ENCODE measurements at regions not wholly inside any gene's neighbourhood (a gene's known extent, or its start where the extent isn't known, plus 50 kb on each side); places are given as distances from the start of the nearest gene placed in this dataset.

DNA sequence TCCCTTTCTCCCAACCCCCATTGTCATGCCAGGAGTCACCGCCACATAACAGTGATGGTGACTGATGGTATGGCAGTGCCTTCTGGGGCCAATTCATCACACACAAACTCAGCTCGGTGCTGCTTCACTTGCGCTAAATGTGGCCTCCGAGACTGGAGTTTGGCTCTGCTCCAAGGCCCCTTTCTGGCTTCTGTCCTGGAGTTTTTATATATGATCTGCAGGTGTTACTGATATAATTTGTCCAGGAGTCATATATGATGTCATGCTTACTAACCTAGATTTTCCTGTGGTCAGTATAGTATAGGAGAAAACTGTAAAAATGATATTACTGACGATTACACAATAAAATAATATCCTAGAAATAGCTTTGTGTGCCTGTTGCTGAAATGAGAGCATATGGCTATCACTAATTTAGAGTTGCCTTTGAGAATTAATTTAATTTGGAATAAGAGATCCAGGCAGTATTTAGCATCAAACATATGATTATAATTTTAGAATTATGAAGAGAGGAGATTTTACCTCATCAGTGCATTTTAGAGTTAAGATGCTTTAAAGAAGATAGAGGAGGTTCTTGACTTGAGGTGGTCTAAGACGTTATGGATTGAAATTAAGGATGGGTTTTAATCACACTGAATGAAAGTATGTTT lies 334.1 kb upstream of the CD180 start:
- H3K9me3 ChIP-seq (ENCODE audit: control insufficient read depth in 1 of 2, insufficient read depth in 1 of 2, low read depth in 1 of 2, low read length in 2 of 2) = no peaks in the 10 kb centered on the region; a peak in 1 of 4 replicates
- H3K27me3 ChIP-seq (ENCODE audit: insufficient read depth, low read length) = no peaks in the 10 kb centered on the region
- H3K9ac ChIP-seq (ENCODE audit: low read length) = no peak overlapping the region
- intact Hi-C loops (cut with micrococcal nuclease) = no loop called here
- CTCF ChIA-PET = no interaction called here
- no peaks in the 10 kb centered on the region for H4K20me1 ChIP-seq (ENCODE audit: insufficient read depth)
- no peak overlapping the region for H2AFZ ChIP-seq (ENCODE audit: low read depth, low read length, poor library complexity, severe bottlenecking)
- H3K4me1 ChIP-seq (ENCODE audit: control insufficient read depth in 1 of 2, insufficient read depth in 2 of 2, low read length in 2 of 2) = no peaks in the 10 kb centered on the region
- no peak overlapping the region for H3K4me3 ChIP-seq (replicated peaks in 1 of 2; ENCODE audit: low read depth in 1 of 2, low read length in 2 of 2)
- TF ChIP-seq CTCF (IDR thresholded peaks at IDR 0.05 in 2 of 3, conservative IDR thresholded peaks at IDR 0.05 in 1 of 3; ENCODE audit: borderline replicate concordance in 1 of 3, insufficient read depth in 1 of 3, low read depth in 2 of 3, low read length in 2 of 3) = no peak
- TF ChIP-seq YY1 (IDR thresholded peaks at IDR 0.05; ENCODE audit: extremely low read depth, insufficient replicate concordance, low read depth, low read length) = no peak
- TF ChIP-seq EZH2phosphoT487 (IDR thresholded peaks at IDR 0.05; ENCODE audit: borderline replicate concordance) = no peak
- TF ChIP-seq SP1 (IDR thresholded peaks at IDR 0.05; ENCODE audit: low read depth) = no peak
- TF ChIP-seq POLR2AphosphoS5 (IDR thresholded peaks at IDR 0.05; ENCODE audit: low read depth, low read length) = no peak
- no peak for TF ChIP-seq CBX3 (IDR thresholded peaks at IDR 0.05; ENCODE audit: low read depth)
- TF ChIP-seq, protein P1, sequence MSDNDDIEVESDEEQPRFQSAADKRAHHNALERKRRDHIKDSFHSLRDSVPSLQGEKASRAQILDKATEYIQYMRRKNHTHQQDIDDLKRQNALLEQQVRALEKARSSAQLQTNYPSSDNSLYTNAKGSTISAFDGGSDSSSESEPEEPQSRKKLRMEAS (IDR thresholded peaks at IDR 0.05) = no peak
- TF ChIP-seq TCF7L2 (IDR thresholded peaks at IDR 0.05; ENCODE audit: borderline replicate concordance, extremely low read depth, insufficient read depth, insufficient read length) = no peak
- no peak for TF ChIP-seq POLR2A (IDR thresholded peaks at IDR 0.05; ENCODE audit: borderline replicate concordance, extremely low read depth, insufficient read depth, insufficient read length)
- no peak for TF ChIP-seq CEBPB (IDR thresholded peaks at IDR 0.05; ENCODE audit: low read depth)
- H3K36me3 ChIP-seq (ENCODE audit: control insufficient read depth in 1 of 2, insufficient read depth in 2 of 2, low read length in 2 of 2) = no peaks in the 10 kb centered on the region
- H3K79me2 ChIP-seq (ENCODE audit: insufficient read depth, low read length) = no peaks in the 10 kb centered on the region
- no peaks in the 10 kb centered on the region for H3K9me2 ChIP-seq (ENCODE audit: insufficient read depth)
- POLR2A ChIA-PET = no interaction called here
- no peak for ATAC-seq
- H3K27ac ChIP-seq (ENCODE audit: low read depth, low read length) = no peak overlapping the region
- no TSS peak for BruUV-seq (replicated peaks)
- H3K4me2 ChIP-seq (ENCODE audit: low read length) = no peak overlapping the region
- RAD21 ChIA-PET (ENCODE audit: low non-redundant PET in 1 of 2, low total read pairs in 2 of 2, uncharacterized antibody in 2 of 2, unreplicated experiment in 2 of 2) = no interaction called here
- DNase-seq (ENCODE audit: low read depth, low spot score) = no peak
